K562 (cell line): ENCODE measurements at regions not wholly inside any gene's neighbourhood (a gene's known extent, or its start where the extent isn't known, plus 50 kb on each side); places are given as distances from the start of the nearest gene placed in this dataset.

Experiments used
- ATAC-seq: fragments of 200-7000 bp; cut with Tn5 transposase; 3 replicates; pipeline ENCODE4 v1.9.1; 2020; ENCODE audit warnings: moderate library complexity
- BruUV-seq: library from RNA; stranded (reverse); fragments of 400-500 nt; replicated peaks from 2 replicates; lab custom pipeline; 2021; lab: Mats Ljungman, UMichigan
- CTCF ChIA-PET: fragments of 300-600 bp; formaldehyde crosslinking; extraction: SDS; loops from one replicate; lab custom pipeline; 2021; ENCODE audit warnings: low intra/inter-chr PET ratio; lab: Yijun Ruan, JAX
- POLR2A ChIA-PET: fragments of 300-600, 350-650 bp; sonication (Branson Sonifier 250); formaldehyde crosslinking; extraction: SDS; loops from one replicate; lab custom pipeline; 2021; ENCODE audit warnings: antibody characterized with exemption, inconsistent platforms; lab: Yijun Ruan, JAX
- DNase-seq, 4 experiments: peaks; one replicate each; pipeline versions ENCODE4 v3.0.0 to v3.0.0-alpha.2; 2011 to 2018; ENCODE audit warnings: low spot score in 3 of 4, mixed read lengths in 3 of 4; ENCODE audit errors: extremely low read depth in 1 of 4
- FAIRE-seq: peaks from 2 replicates; lab custom pipeline; 2011; peaks lifted over from hg19 to GRCh38; lab: Jason Lieb, UNC
- H2AFZ ChIP-seq: 2 replicates; pipeline ENCODE4 v1.6.0; 2011; ENCODE audit warnings: low read depth, low read length, control low read depth, inconsistent platforms
- H3K27ac ChIP-seq: fragments of 200-600 bp; 3 replicates; pipeline ENCODE4 v1.8.0; 2011; ENCODE audit warnings: low read depth, mild to moderate bottlenecking, control low read depth, inconsistent platforms, low read length, moderate library complexity, mixed read lengths; ENCODE audit errors: extremely low read depth
- H3K27me3 ChIP-seq, 2 experiments: fragments of 300-600 bp in 1 of 2; 2 replicates in 1 of 2; 3 replicates in 1 of 2; pipeline versions ENCODE4 v1.6.0 to v1.8.0; 2011; ENCODE audit warnings: inconsistent platforms in 2 of 2, low read length in 2 of 2, mild to moderate bottlenecking in 1 of 2, mixed read lengths in 1 of 2, moderate library complexity in 1 of 2; ENCODE audit not compliant: control insufficient read depth in 2 of 2, insufficient read depth in 2 of 2
- H3K36me3 ChIP-seq: fragments of 300-600 bp; 3 replicates; pipeline ENCODE4 v1.8.0; 2011; ENCODE audit warnings: mild to moderate bottlenecking, low read length, inconsistent platforms; ENCODE audit not compliant: control insufficient read depth, insufficient read depth
- H3K4me1 ChIP-seq, 2 experiments: fragments of 200-600 bp in 1 of 2; replicated peaks in 1 of 2; 2 replicates in 1 of 2; 3 replicates in 1 of 2; pipeline versions ENCODE4 v1.5.1 to v1.8.0; 2011; ENCODE audit warnings: inconsistent platforms in 2 of 2, low read length in 2 of 2, mild to moderate bottlenecking in 1 of 2, mixed read lengths in 1 of 2, moderate library complexity in 1 of 2; ENCODE audit not compliant: control insufficient read depth in 2 of 2, insufficient read depth in 2 of 2
- H3K4me2 ChIP-seq: 2 replicates; pipeline ENCODE4 v1.6.1; 2011; ENCODE audit warnings: low read length, control low read depth, inconsistent platforms, mixed read lengths; ENCODE audit not compliant: insufficient read depth
- H3K4me3 ChIP-seq: fragments of 200-600 bp; sonication (generic), shearing (Covaris generic); 2 replicates; pipeline ENCODE4 v1.5.1; 2016; ENCODE audit warnings: control low read depth, inconsistent platforms
- H3K79me2 ChIP-seq: fragments of 200-600 bp; 3 replicates; pipeline ENCODE4 v1.8.0; 2011; ENCODE audit warnings: low read length, inconsistent platforms; ENCODE audit not compliant: control insufficient read depth, insufficient read depth
- H3K9ac ChIP-seq, 2 experiments: 2 replicates each; pipeline versions ENCODE4 v1.6.0 to v1.6.1; 2011; ENCODE audit warnings: low read depth in 2 of 2, low read length in 2 of 2, control low read depth in 1 of 2, inconsistent platforms in 1 of 2, mild to moderate bottlenecking in 1 of 2, mixed read lengths in 1 of 2; ENCODE audit not compliant: insufficient read depth in 1 of 2
- H3K9me1 ChIP-seq: one replicate; pipeline ENCODE4 v1.6.0; 2011; ENCODE audit warnings: inconsistent platforms, mild to moderate bottlenecking, low read length, moderate library complexity; ENCODE audit not compliant: control insufficient read depth, insufficient read depth
- H3K9me3 ChIP-seq: replicated peaks from 2 replicates; pipeline ENCODE4 v1.5.1; 2011; ENCODE audit warnings: low read depth, low read length, inconsistent platforms; ENCODE audit not compliant: control insufficient read depth, insufficient read depth
- H4K20me1 ChIP-seq: replicated peaks from 2 replicates; pipeline ENCODE4 v1.6.1; 2011; ENCODE audit warnings: low read length, inconsistent platforms, mixed read lengths; ENCODE audit not compliant: control insufficient read depth, insufficient read depth
- BRD9 ChIP-seq: fragments of 450-650 bp; IDR thresholded peaks from 2 replicates; pipeline ENCODE4 v1.6.1; 2018; ENCODE audit warnings: low read depth; ENCODE audit not compliant: partially characterized antibody
- FOXJ3 ChIP-seq: sonication (generic); formaldehyde crosslinking; IDR thresholded peaks from 2 replicates; pipeline ENCODE4 v1.4.0; 2020; ENCODE audit warnings: mild to moderate bottlenecking, missing genetic modification reagents
- HIVEP1 ChIP-seq: fragments of 250-450 bp; sonication (Bioruptor Pico); IDR thresholded peaks from 2 replicates; pipeline ENCODE4 v1.4.0; 2020; ENCODE audit warnings: mild to moderate bottlenecking
- HMGN3 ChIP-seq: IDR thresholded peaks from 2 replicates; pipeline ENCODE4 v1.6.1; 2011; ENCODE audit warnings: borderline replicate concordance, low read depth, mild to moderate bottlenecking, mixed read lengths, low read length; ENCODE audit not compliant: insufficient read length; ENCODE audit errors: extremely low read depth
- HNRNPH1 ChIP-seq: fragments of 200-400 bp; formaldehyde crosslinking; optimal IDR thresholded peaks from 2 replicates; pipeline ENCODE3; 2017; ENCODE audit warnings: low read depth, mild to moderate bottlenecking, low read length, moderate library complexity
- MIER1 ChIP-seq: fragments of 450-650 bp; IDR thresholded peaks from 2 replicates; pipeline ENCODE4 v1.6.1; 2016; ENCODE audit warnings: antibody characterized with exemption, mild to moderate bottlenecking, low read depth
- MTA1 ChIP-seq: fragments of 450-650 bp; IDR thresholded peaks from 2 replicates; pipeline ENCODE4 v1.6.1; 2017; ENCODE audit warnings: borderline replicate concordance
- PCBP1 ChIP-seq: fragments of 200-400 bp; formaldehyde crosslinking; IDR thresholded peaks from 2 replicates; pipeline ENCODE4 v1.6.1; 2018; ENCODE audit warnings: mild to moderate bottlenecking, low read depth, low read length; ENCODE audit not compliant: poor library complexity, severe bottlenecking
- POLR2AphosphoS2 ChIP-seq: IDR thresholded peaks from 2 replicates; pipeline ENCODE4 v1.6.1; 2012; ENCODE audit warnings: low read length, improper control_type of control experiment
- RAD51 ChIP-seq: fragments of 450-650 bp; IDR thresholded peaks from 2 replicates; pipeline ENCODE4 v1.7.1; 2016; ENCODE audit warnings: low read depth, mild to moderate bottlenecking, borderline replicate concordance
- RBBP5 ChIP-seq: fragments of 200-600 bp; sonication (generic); IDR thresholded peaks from 2 replicates; pipeline ENCODE4 v1.6.1; 2012; ENCODE audit warnings: borderline replicate concordance, mild to moderate bottlenecking, low read length, control low read depth, inconsistent platforms; ENCODE audit not compliant: insufficient read depth, poor library complexity, severe bottlenecking
- SMAD4 ChIP-seq: fragments of 250-450 bp; sonication (Bioruptor Pico); conservative IDR thresholded peaks from 2 replicates; pipeline ENCODE4 v1.8.0; 2021; ENCODE audit warnings: inconsistent platforms, mild to moderate bottlenecking, moderate library complexity
- SMARCA4 ChIP-seq: fragments of 450-650 bp; IDR thresholded peaks from 2 replicates; pipeline ENCODE4 v1.6.1; 2016
- YBX1 ChIP-seq: fragments of 450-650 bp; IDR thresholded peaks from 2 replicates; pipeline ENCODE4 v1.7.1; 2016; ENCODE audit warnings: mild to moderate bottlenecking
- ZKSCAN8 ChIP-seq: fragments of 200-800 bp; sonication (Bioruptor generic); IDR thresholded peaks from 2 replicates; pipeline ENCODE4 v1.6.1; 2016; ENCODE audit warnings: missing genetic modification characterization, missing compliant biosample characterization
- ZNF133 ChIP-seq: fragments of 250-450 bp; sonication (Bioruptor Pico); IDR thresholded peaks from 2 replicates; pipeline ENCODE4 v1.4.0; 2020; ENCODE audit warnings: mild to moderate bottlenecking
- ZNF146 ChIP-seq: IDR thresholded peaks from one replicate; pipeline ENCODE4 v1.6.1; 2018; ENCODE audit warnings: missing compliant biosample characterization; ENCODE audit not compliant: unreplicated experiment
- ZNF174 ChIP-seq: fragments of 250-450 bp; sonication (Bioruptor Pico); IDR thresholded peaks from 2 replicates; pipeline ENCODE4 v1.4.0; 2020; ENCODE audit warnings: mild to moderate bottlenecking
- ZNF347 ChIP-seq: fragments of 450-650 bp; formaldehyde crosslinking; IDR thresholded peaks from 2 replicates; pipeline ENCODE4 v1.4.0; 2020; ENCODE audit warnings: low read depth, mild to moderate bottlenecking, moderate library complexity
- WGBS: fragments of 100-300 bp; shearing (Covaris generic); methylation state at CpG from one replicate; pipeline ENCODE4 v1.1.6; 2016; ENCODE audit warnings: low coverage, mixed read lengths; ENCODE audit not compliant: insufficient coverage; ENCODE audit errors: missing lambda C conversion rate; 5-methylcytosine and 5-hydroxymethylcytosine counted together
- in situ Hi-C: fragments of 300-500 bp; cut with MboI; formaldehyde crosslinking; loops from 4 replicates; pipeline ENCODE4 v1.15.0; 2018; ENCODE audit warnings: inconsistent platforms, mixed read lengths
- intact Hi-C: fragments of 100-400 bp; cut with micrococcal nuclease; formaldehyde crosslinking; loops from 2 replicates; pipeline ENCODE4 v1.14.2; 2022
- TF ChIP-seq, protein P1 (sequence below): fragments of 250-450 bp; sonication (Bioruptor Pico); IDR thresholded peaks from 2 replicates; pipeline ENCODE4 v1.4.0; 2020; ENCODE audit warnings: mild to moderate bottlenecking, moderate library complexity

DNA sequence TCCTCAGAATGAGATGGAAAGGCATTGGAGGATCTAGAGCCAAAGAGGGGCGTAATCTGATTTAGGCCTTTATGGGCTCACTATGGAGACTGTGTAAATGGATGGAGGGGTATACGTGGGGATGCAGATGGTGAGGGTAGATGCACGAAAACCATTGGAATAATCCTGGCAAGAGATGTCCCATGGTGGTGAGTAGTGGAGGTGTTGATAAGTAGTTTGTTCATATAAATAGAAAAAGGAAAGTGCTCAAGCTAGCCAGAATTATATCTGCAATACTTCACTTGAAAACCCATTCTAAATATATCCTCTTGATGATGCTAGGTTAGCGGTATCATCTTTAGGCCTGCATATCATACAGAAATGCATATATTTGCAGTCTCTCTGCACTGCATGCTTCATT, 459.7 kb downstream of the CDH2 start:
- Histone ChIP-seq H3K9me1 (no peaks in the 10 kb centered on the region), H3K4me3 (no peak overlapping the region), H3K27ac (no peak overlapping the region), H3K9ac (no peak overlapping the region), H4K20me1 (no peaks in the 10 kb centered on the region), H3K9me3 (no peaks in the 10 kb centered on the region), H3K27me3 (no peaks in the 10 kb centered on the region), H2AFZ (no peak overlapping the region), H3K36me3 (no peaks in the 10 kb centered on the region), H3K79me2 (no peaks in the 10 kb centered on the region), H3K4me2 (no peak overlapping the region), H3K4me1 (no peaks in the 10 kb centered on the region)
- no peak for DNase-seq
- no peak for FAIRE-seq
- no peak for TF ChIP-seq ZKSCAN8
- TF ChIP-seq HMGN3, result no peak
- no peak for TF ChIP-seq MIER1
- no peak for TF ChIP-seq ZNF174 (CRISPR knock-in tag)
- TF ChIP-seq PCBP1, result no peak
- TF ChIP-seq SMARCA4, result no peak
- no peak for TF ChIP-seq BRD9
- TF ChIP-seq HNRNPH1, result no peak
- TF ChIP-seq, protein P1, sequence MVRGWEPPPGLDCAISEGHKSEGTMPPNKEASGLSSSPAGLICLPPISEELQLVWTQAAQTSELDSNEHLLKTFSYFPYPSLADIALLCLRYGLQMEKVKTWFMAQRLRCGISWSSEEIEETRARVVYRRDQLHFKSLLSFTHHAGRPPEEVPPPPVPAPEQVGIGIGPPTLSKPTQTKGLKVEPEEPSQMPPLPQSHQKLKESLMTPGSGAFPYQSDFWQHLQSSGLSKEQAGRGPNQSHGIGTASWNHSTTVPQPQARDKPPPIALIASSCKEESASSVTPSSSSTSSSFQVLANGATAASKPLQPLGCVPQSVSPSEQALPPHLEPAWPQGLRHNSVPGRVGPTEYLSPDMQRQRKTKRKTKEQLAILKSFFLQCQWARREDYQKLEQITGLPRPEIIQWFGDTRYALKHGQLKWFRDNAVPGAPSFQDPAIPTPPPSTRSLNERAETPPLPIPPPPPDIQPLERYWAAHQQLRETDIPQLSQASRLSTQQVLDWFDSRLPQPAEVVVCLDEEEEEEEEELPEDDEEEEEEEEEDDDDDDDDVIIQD (CRISPR knock-in tag), result no peak
- TF ChIP-seq RBBP5, result no peak
- no peak for TF ChIP-seq YBX1
- TF ChIP-seq ZNF347 (CRISPR knock-in tag), result no peak
- no peak for TF ChIP-seq ZNF133 (CRISPR knock-in tag)
- TF ChIP-seq ZNF146, result no peak
- TF ChIP-seq RAD51, result no peak
- no peak for TF ChIP-seq HIVEP1
- TF ChIP-seq POLR2AphosphoS2, result no peak
- TF ChIP-seq MTA1, result no peak
- no peak for TF ChIP-seq SMAD4 (CRISPR knock-in tag)
- TF ChIP-seq FOXJ3, result no peak
- WGBS, result 1% methylated on average over 4 of the region's 4 CpGs
- in situ Hi-C loops, result no loop called here
- intact Hi-C loops, result no loop called here
- POLR2A ChIA-PET, result no interaction called here
- CTCF ChIA-PET, result no interaction called here
- BruUV-seq, result no TSS peak
- ATAC-seq, result no peak
